HL-60 (cell line): ENCODE measurements at regions not wholly inside any gene's neighbourhood (a gene's known extent, or its start where the extent isn't known, plus 50 kb on each side); places are given as distances from the start of the nearest gene placed in this dataset.

Experiments used
- DNase-seq, 2 experiments: peaks; one replicate each; pipeline ENCODE4 v3.0.0-alpha.2; 2010 to 2020; ENCODE audit warnings: low read depth in 1 of 2, low spot score in 1 of 2
- H3K27ac ChIP-seq: fragments of 250-450 bp; sonication (Bioruptor Pico); replicated peaks from 2 replicates; pipeline ENCODE4 v1.5.1; 2020; ENCODE audit warnings: mild to moderate bottlenecking, moderate library complexity
- H3K27me3 ChIP-seq: fragments of 250-450 bp; sonication (Bioruptor Pico); 2 replicates; pipeline ENCODE4 v1.5.1; 2021; ENCODE audit warnings: mild to moderate bottlenecking, moderate library complexity; ENCODE audit not compliant: insufficient read depth, poor library complexity, severe bottlenecking
- H3K4me3 ChIP-seq: replicated peaks from 2 replicates; pipeline ENCODE4 v1.5.1; 2011; ENCODE audit warnings: mild to moderate bottlenecking, control low read depth, low read length; ENCODE audit not compliant: insufficient read depth
- GABPA ChIP-seq: IDR thresholded peaks from 2 replicates; pipeline ENCODE4 v1.6.1; 2012; ENCODE audit warnings: low read depth
- POLR2AphosphoS5 ChIP-seq: IDR thresholded peaks from 2 replicates; pipeline ENCODE4 v1.6.1; 2012; ENCODE audit warnings: low read depth
- SPI1 ChIP-seq: IDR thresholded peaks from 2 replicates; pipeline ENCODE4 v1.6.1; 2012; ENCODE audit warnings: low read depth, mild to moderate bottlenecking, borderline replicate concordance
- TF ChIP-seq, protein P1 (sequence below): IDR thresholded peaks from 2 replicates; pipeline ENCODE4 v1.6.1; 2012; ENCODE audit warnings: low read depth; ENCODE audit not compliant: insufficient replicate concordance
- TF ChIP-seq, protein P2 (sequence below): IDR thresholded peaks from one replicate; pipeline ENCODE4 v1.5.1; 2011; ENCODE audit warnings: low read length, control low read depth, inconsistent platforms; ENCODE audit not compliant: insufficient read depth

DNA sequence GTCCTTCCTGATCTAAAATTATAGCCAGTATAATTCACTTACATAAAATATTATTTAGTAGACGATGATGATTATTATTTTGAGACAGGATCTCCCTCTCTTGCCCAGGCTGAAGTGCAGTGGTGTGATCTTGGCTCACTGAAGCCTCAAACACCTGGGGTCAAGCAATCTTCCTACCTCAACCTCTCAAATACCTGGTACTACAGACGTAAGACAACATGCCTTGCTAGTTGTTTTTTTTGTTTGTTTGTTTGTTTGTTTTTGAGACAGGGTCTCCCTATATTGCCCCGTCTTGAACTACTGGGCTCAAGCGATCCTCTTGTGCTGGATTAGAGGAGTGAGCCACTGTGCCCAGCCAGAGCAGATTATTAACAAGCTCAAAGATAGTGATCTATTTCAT is 399.1 kb upstream of the ZNF804A start:
- no peak overlapping the region for H3K27ac ChIP-seq
- H3K27me3 ChIP-seq: no peaks in the 10 kb centered on the region
- TF ChIP-seq, protein P1, sequence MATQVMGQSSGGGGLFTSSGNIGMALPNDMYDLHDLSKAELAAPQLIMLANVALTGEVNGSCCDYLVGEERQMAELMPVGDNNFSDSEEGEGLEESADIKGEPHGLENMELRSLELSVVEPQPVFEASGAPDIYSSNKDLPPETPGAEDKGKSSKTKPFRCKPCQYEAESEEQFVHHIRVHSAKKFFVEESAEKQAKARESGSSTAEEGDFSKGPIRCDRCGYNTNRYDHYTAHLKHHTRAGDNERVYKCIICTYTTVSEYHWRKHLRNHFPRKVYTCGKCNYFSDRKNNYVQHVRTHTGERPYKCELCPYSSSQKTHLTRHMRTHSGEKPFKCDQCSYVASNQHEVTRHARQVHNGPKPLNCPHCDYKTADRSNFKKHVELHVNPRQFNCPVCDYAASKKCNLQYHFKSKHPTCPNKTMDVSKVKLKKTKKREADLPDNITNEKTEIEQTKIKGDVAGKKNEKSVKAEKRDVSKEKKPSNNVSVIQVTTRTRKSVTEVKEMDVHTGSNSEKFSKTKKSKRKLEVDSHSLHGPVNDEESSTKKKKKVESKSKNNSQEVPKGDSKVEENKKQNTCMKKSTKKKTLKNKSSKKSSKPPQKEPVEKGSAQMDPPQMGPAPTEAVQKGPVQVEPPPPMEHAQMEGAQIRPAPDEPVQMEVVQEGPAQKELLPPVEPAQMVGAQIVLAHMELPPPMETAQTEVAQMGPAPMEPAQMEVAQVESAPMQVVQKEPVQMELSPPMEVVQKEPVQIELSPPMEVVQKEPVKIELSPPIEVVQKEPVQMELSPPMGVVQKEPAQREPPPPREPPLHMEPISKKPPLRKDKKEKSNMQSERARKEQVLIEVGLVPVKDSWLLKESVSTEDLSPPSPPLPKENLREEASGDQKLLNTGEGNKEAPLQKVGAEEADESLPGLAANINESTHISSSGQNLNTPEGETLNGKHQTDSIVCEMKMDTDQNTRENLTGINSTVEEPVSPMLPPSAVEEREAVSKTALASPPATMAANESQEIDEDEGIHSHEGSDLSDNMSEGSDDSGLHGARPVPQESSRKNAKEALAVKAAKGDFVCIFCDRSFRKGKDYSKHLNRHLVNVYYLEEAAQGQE: no peak
- TF ChIP-seq POLR2AphosphoS5: no peak
- TF ChIP-seq SPI1: no peak
- TF ChIP-seq, protein P2, sequence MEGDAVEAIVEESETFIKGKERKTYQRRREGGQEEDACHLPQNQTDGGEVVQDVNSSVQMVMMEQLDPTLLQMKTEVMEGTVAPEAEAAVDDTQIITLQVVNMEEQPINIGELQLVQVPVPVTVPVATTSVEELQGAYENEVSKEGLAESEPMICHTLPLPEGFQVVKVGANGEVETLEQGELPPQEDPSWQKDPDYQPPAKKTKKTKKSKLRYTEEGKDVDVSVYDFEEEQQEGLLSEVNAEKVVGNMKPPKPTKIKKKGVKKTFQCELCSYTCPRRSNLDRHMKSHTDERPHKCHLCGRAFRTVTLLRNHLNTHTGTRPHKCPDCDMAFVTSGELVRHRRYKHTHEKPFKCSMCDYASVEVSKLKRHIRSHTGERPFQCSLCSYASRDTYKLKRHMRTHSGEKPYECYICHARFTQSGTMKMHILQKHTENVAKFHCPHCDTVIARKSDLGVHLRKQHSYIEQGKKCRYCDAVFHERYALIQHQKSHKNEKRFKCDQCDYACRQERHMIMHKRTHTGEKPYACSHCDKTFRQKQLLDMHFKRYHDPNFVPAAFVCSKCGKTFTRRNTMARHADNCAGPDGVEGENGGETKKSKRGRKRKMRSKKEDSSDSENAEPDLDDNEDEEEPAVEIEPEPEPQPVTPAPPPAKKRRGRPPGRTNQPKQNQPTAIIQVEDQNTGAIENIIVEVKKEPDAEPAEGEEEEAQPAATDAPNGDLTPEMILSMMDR: no peak
- TF ChIP-seq GABPA: no peak
- no peak overlapping the region for H3K4me3 ChIP-seq
- no peak for DNase-seq

DNA sequence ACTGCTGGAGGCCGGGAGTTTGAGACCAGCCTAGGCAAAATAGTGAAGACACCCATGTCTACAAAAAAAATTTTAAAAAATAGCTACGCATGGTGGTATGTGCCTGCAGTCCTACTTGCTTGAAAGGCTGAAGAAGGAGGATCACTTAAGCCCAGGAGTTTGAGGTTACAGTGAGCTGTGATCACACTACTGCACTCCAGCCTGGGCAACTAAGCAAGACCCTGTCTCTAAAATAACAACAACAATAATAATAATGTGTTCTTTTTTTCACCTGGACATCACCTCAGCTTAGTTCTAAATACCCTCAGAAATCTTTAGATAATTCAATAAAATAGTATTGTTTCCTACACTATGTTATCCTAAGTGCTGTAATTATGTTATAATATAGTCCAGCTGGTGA is 397.1 kb upstream of the ZNF804A start:
- Histone ChIP-seq H3K27ac (no peak overlapping the region), H3K4me3 (no peak overlapping the region), H3K27me3 (no peaks in the 10 kb centered on the region)
- TF ChIP-seq GABPA: no peak
- TF ChIP-seq, protein P2: no peak
- TF ChIP-seq POLR2AphosphoS5: no peak
- TF ChIP-seq, protein P1: no peak
- TF ChIP-seq SPI1: no peak
- DNase-seq: no peak

DNA sequence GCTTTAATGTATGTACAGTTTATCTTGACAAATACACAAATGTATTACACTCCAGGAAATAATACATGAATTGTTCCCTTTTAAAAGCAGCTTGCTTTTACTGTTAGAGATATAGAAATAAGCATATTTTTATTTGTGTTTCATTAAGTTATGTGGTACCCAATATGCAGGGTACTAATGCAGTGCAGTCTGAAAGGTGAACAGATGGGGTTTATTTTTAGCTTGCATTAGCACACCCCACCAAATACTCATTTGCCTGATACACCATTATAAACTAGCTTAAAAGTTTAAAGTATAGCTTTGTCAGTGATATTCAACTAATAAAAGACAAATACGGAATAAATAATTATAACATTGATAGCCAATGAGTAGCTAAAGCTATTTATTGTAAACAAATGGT is 394.7 kb upstream of the ZNF804A start:
- H3K27me3 ChIP-seq: no peaks in the 10 kb centered on the region
- H3K27ac ChIP-seq: no peak overlapping the region
- no peak for DNase-seq
- H3K4me3 ChIP-seq: no peak overlapping the region
- TF ChIP-seq GABPA: no peak

DNA sequence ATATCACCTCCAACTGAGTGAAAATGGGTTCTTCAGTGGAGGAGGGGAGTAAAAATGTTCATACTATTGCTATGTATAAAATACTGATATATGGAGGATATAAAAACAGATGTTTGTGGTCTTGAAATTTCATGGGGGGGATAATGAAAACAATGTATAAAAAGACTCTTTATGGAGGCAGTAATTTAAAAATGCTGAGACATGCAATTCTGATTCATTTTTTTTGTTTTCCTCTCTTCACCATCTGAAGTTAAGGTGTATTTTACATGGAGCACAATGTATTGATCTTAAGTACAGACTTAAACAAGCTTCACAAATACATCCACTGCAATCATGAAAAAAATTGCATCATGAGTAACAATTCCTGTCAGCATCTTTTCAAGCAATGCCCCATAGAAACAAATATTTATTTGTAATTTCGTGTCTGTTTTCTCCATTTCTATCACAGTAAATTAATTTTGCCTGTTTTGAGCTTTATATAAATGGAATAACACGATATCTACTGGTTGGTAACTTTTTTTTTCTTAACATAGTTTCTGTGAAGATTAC is 393.2 kb upstream of the ZNF804A start:
- H3K27ac ChIP-seq: no peak overlapping the region
- DNase-seq: no peak
- H3K4me3 ChIP-seq: no peak overlapping the region
- TF ChIP-seq, protein P1: no peak
- TF ChIP-seq, protein P2: no peak
- TF ChIP-seq SPI1 (no peak), POLR2AphosphoS5 (no peak), GABPA (no peak)
- H3K27me3 ChIP-seq: no peaks in the 10 kb centered on the region
